AG09319 (cell line): ENCODE measurements at regions not wholly inside any gene's neighbourhood (a gene's known extent, or its start where the extent isn't known, plus 50 kb on each side); places are given as distances from the start of the nearest gene placed in this dataset.
"Not testable (repeated sequence)": the region's sequence is repeated elsewhere in the genome, so short reads cannot be mapped to it uniquely, and the experiment has no call there.

Experiments used
- DNase-seq: peaks from one replicate; pipeline ENCODE4 v3.0.0-alpha.2; 2010; ENCODE audit warnings: low read depth; ENCODE audit errors: extremely low read depth
- TF ChIP-seq, protein P1 (sequence below): IDR thresholded peaks from 2 replicates; pipeline ENCODE4 v1.5.1; 2011; ENCODE audit warnings: low read depth, mild to moderate bottlenecking, inconsistent platforms, low read length, moderate library complexity

GRCh38 chr21:17679002-17679600 is 66.4 kb upstream of the BTG3 start:
- TF ChIP-seq, protein P1, sequence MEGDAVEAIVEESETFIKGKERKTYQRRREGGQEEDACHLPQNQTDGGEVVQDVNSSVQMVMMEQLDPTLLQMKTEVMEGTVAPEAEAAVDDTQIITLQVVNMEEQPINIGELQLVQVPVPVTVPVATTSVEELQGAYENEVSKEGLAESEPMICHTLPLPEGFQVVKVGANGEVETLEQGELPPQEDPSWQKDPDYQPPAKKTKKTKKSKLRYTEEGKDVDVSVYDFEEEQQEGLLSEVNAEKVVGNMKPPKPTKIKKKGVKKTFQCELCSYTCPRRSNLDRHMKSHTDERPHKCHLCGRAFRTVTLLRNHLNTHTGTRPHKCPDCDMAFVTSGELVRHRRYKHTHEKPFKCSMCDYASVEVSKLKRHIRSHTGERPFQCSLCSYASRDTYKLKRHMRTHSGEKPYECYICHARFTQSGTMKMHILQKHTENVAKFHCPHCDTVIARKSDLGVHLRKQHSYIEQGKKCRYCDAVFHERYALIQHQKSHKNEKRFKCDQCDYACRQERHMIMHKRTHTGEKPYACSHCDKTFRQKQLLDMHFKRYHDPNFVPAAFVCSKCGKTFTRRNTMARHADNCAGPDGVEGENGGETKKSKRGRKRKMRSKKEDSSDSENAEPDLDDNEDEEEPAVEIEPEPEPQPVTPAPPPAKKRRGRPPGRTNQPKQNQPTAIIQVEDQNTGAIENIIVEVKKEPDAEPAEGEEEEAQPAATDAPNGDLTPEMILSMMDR: peak; percentile 78
- DNase-seq: peak; percentile 40

- DNase-seq: not testable (repeated sequence)
Observed at GRCh38 chr21:17676930-17677329, 64.2 kb upstream of the BTG3 start.

DNA sequence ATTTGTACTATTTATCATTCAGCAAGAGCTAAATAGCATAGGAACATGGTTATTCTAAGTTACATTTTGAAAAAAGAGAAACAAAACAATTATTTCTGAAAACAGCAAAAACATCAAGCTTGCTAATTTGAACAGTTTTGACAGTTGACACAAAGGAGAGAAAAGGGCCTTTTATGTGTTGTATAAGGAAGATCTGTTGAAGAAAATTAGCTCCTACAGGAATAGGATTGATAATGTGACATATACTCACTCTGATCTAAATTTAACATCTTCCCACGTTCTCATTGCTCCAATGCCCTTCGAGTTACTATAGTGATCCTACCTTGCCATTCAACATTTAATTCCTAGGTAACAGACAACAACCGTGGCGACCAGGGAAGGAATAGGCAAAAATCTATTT is 61.4 kb upstream of the BTG3 start:
- TF ChIP-seq, protein P1: no peak
- no peak for DNase-seq

- DNase-seq: no peak
- TF ChIP-seq, protein P1: no peak
Observed at GRCh38 chr21:17673261-17674020, 60.7 kb upstream of the BTG3 start.

GRCh38 chr21:17671733-17672132 is 59.0 kb upstream of the BTG3 start:
- no peak for DNase-seq
- TF ChIP-seq, protein P1: no peak

DNA sequence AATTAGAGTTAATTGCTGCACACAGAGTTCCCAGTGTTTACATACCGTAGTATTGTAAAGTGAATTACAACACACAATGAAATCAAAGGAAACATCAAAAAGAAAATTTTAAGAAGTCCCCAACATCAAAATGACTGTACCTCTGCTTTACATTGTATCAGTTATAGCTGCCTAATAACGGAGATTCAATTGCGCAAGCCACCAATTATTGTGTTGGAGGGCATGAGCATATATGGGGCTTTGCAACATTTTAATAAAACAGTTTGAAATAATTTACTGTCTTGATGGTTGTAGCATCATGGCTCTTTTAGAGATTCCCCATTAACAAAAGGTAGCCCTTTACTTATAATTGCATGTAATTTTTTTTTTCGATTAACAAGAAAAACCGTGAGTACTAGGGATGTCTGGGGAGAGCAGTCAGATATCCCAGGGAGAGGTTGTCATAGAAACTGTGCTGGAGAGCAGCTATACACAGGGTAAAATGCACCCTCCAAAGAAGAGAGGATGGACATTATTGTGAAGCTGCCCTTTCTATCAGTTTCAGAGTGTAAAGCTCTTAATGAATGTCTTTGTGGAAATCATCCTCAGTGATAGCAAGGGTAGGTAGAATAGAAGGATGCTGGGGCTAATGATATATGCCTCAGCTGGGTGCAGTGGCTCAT is 55.9 kb upstream of the BTG3 start:
- DNase-seq: no peak
- TF ChIP-seq, protein P1: no peak

GRCh38 chr21:17667256-17667655 is 54.6 kb upstream of the BTG3 start:
- DNase-seq: no peak

More at GRCh38 chr21:17667256-17667655, 54.6 kb upstream of the BTG3 start:
- TF ChIP-seq, protein P1: no peak
